ENCODE measurements at regions not wholly inside any gene's neighbourhood (a gene's known extent, or its start where the extent isn't known, plus 50 kb on each side); places are given as distances from the start of the nearest gene placed in this dataset.

- no peaks in the 10 kb centered on the region for H3K9me3 ChIP-seq (ENCODE audit: insufficient read depth in 2 of 2, low read depth in 1 of 2, low read length in 1 of 2)
- H3K23me2 ChIP-seq (ENCODE audit: low read depth, low read length) = no peaks in the 10 kb centered on the region
- no peak overlapping the region for H3K56ac ChIP-seq (replicated peaks; ENCODE audit: insufficient read length, low read depth, low read length)
- H3K4me1 ChIP-seq (replicated peaks in 1 of 4; ENCODE audit: control insufficient read depth in 3 of 4, insufficient read depth in 4 of 4, low read length in 3 of 4) = no peaks in the 10 kb centered on the region
- no peak overlapping the region for H2BK20ac ChIP-seq (ENCODE audit: low read length)
- H2AFZ ChIP-seq (ENCODE audit: low read length) = no peak overlapping the region
- no peak overlapping the region for H3K4me2 ChIP-seq (ENCODE audit: insufficient read depth in 1 of 2, low read depth in 2 of 2, low read length in 2 of 2)
- 85% methylated on average over 2 of the region's 2 CpGs; no CpG with 5 or more reads in 1 of the 2 experiments for WGBS, 2 experiments (ENCODE audit: extremely low coverage in 1 of 2, insufficient coverage in 1 of 2, insufficient read length in 1 of 2, insufficient replicate concordance in 2 of 2, low coverage in 1 of 2, low lambda C conversion rate in 2 of 2, missing lambda C conversion rate in 1 of 2)
- H3K27me3 ChIP-seq (replicated peaks in 1 of 4; ENCODE audit: control insufficient read depth in 3 of 4, extremely low read depth in 1 of 4, insufficient read depth in 3 of 4, low read length in 3 of 4) = no peaks in the 10 kb centered on the region
- H3K9ac ChIP-seq (replicated peaks in 1 of 4; ENCODE audit: extremely low read depth in 1 of 4, low read depth in 3 of 4, low read length in 3 of 4) = no peak overlapping the region
- H2BK12ac ChIP-seq (ENCODE audit: low read depth, low read length) = no peak overlapping the region
- no peak overlapping the region for H3K23ac ChIP-seq (ENCODE audit: insufficient read length)
- no peaks in the 10 kb centered on the region for H4K20me1 ChIP-seq (replicated peaks in 1 of 2; ENCODE audit: control insufficient read depth in 1 of 2, insufficient read depth in 2 of 2, low read length in 2 of 2)
- no peak overlapping the region for H4K5ac ChIP-seq (ENCODE audit: insufficient read length, low read depth, low read length)
- H4K91ac ChIP-seq (replicated peaks; ENCODE audit: insufficient read length, low read length) = no peak overlapping the region
- no peaks in the 10 kb centered on the region for H3K79me2 ChIP-seq (ENCODE audit: control insufficient read depth in 1 of 2, insufficient read depth in 2 of 2, low read length in 2 of 2)
- DNase-seq (ENCODE audit: low read depth in 1 of 2, low spot score in 2 of 2) (no peak), FAIRE-seq (no peak)
- H3K4ac ChIP-seq (replicated peaks; ENCODE audit: insufficient read length, low read depth, low read length) = no peak overlapping the region
- POLR2A ChIA-PET (ENCODE audit: partially characterized antibody) = no interaction called here
- H2BK15ac ChIP-seq (ENCODE audit: low read length) = no peak overlapping the region
- no peak overlapping the region for H3K4me3 ChIP-seq (ENCODE audit: extremely low read depth in 1 of 4, insufficient read depth in 2 of 4, low read depth in 3 of 4, low read length in 4 of 4)
- H3K79me1 ChIP-seq (ENCODE audit: low read depth, low read length) = no peaks in the 10 kb centered on the region
- no peak overlapping the region for H2BK120ac ChIP-seq (replicated peaks; ENCODE audit: low read depth, low read length)
- H3K14ac ChIP-seq (ENCODE audit: insufficient read length) = no peak overlapping the region
- TF ChIP-seq BRCA1 (IDR thresholded peaks at IDR 0.05; ENCODE audit: low read depth, low read length) (no peak), SAP30 (IDR thresholded peaks at IDR 0.05; ENCODE audit: insufficient read depth, insufficient replicate concordance, low read length) (no peak), TCF12 (IDR thresholded peaks at IDR 0.05; ENCODE audit: low read depth, low read length) (no peak), GTF2F1 (IDR thresholded peaks at IDR 0.05; ENCODE audit: borderline replicate concordance, low read depth, low read length) (no peak), SP2 (IDR thresholded peaks at IDR 0.05; ENCODE audit: low read length) (no peak), CEBPB (IDR thresholded peaks at IDR 0.05; ENCODE audit: low read depth, low read length) (no peak), EZH2 (IDR thresholded peaks at IDR 0.05; ENCODE audit: low read depth, low read length, severe bottlenecking) (no peak), ZNF274 (IDR thresholded peaks at IDR 0.05; ENCODE audit: borderline replicate concordance, extremely low read depth, low read length) (no peak)
- no peak overlapping the region for H2BK5ac ChIP-seq (ENCODE audit: low read depth, low read length)
- H3K18ac ChIP-seq (ENCODE audit: extremely low read depth, low read length) = no peak overlapping the region
- no peak overlapping the region for H2AK5ac ChIP-seq (ENCODE audit: low read depth, low read length)
- H4K8ac ChIP-seq (ENCODE audit: extremely low read depth, insufficient read depth, low read length) = no peak overlapping the region
- CTCF ChIA-PET (ENCODE audit: partially characterized antibody) = no interaction called here
- no peak overlapping the region for H3K27ac ChIP-seq (ENCODE audit: low read depth, low read length)
- no peaks in the 10 kb centered on the region for H3K36me3 ChIP-seq (ENCODE audit: control insufficient read depth in 2 of 4, insufficient read depth in 4 of 4, low read length in 3 of 4)
Observed at GRCh38 chr4:95674521-95674981, 125.8 kb upstream of the UNC5C start.
